H1 (cell line): ENCODE measurements at regions not wholly inside any gene's neighbourhood (a gene's known extent, or its start where the extent isn't known, plus 50 kb on each side); places are given as distances from the start of the nearest gene placed in this dataset.

ENCODE experiments used
- CTCF ChIA-PET: fragments of 300-600 bp; sonication (Branson Sonifier 250); formaldehyde crosslinking; loops from one replicate; lab custom pipeline; 2021; ENCODE audit not compliant: partially characterized antibody; lab: Charles Lee
- POLR2A ChIA-PET: fragments of 300-600 bp; sonication (Branson Sonifier 250); formaldehyde crosslinking; loops from one replicate; lab custom pipeline; 2021; ENCODE audit warnings: inconsistent platforms; ENCODE audit not compliant: partially characterized antibody; lab: Charles Lee
- DNase-seq, 2 experiments: peaks; one replicate each; pipeline versions ENCODE4 v3.0.0 to v3.0.0-alpha.2; 2010 to 2022; ENCODE audit warnings: low spot score in 2 of 2, low read depth in 1 of 2, mixed read lengths in 1 of 2
- FAIRE-seq: peaks from 2 replicates; lab custom pipeline; 2011; peaks lifted over from hg19 to GRCh38; lab: Jason Lieb, UNC
- H2AFZ ChIP-seq: 2 replicates; pipeline ENCODE4 v1.8.1; 2012; ENCODE audit warnings: low read length, inconsistent platforms
- H2AK5ac ChIP-seq: 2 replicates; pipeline ENCODE4 v1.6.1; 2013; ENCODE audit warnings: low read depth, low read length
- H2BK120ac ChIP-seq: replicated peaks from 2 replicates; pipeline ENCODE3; 2013; ENCODE audit warnings: low read depth, low read length, inconsistent platforms
- H2BK12ac ChIP-seq: 2 replicates; pipeline ENCODE4 v1.6.1; 2013; ENCODE audit warnings: low read depth, low read length
- H2BK15ac ChIP-seq: 2 replicates; pipeline ENCODE4 v1.6.1; 2013; ENCODE audit warnings: low read length
- H2BK20ac ChIP-seq: 2 replicates; pipeline ENCODE4 v1.6.1; 2013; ENCODE audit warnings: low read length
- H2BK5ac ChIP-seq: 2 replicates; pipeline ENCODE4 v1.6.1; 2013; ENCODE audit warnings: low read depth, low read length
- H3K14ac ChIP-seq: 2 replicates; pipeline ENCODE4 v1.6.1; 2013; ENCODE audit warnings: inconsistent platforms; ENCODE audit not compliant: insufficient read length
- H3K18ac ChIP-seq: 2 replicates; pipeline ENCODE4 v1.6.1; 2013; ENCODE audit warnings: low read length; ENCODE audit errors: extremely low read depth
- H3K23ac ChIP-seq: 2 replicates; pipeline ENCODE4 v1.6.1; 2013; ENCODE audit warnings: inconsistent platforms; ENCODE audit not compliant: insufficient read length
- H3K23me2 ChIP-seq: 2 replicates; pipeline ENCODE4 v1.6.1; 2013; ENCODE audit warnings: low read depth, low read length
- H3K27ac ChIP-seq: 2 replicates; pipeline ENCODE4 v1.6.1; 2011; ENCODE audit warnings: low read depth, low read length, inconsistent platforms
- H3K27me3 ChIP-seq, 4 experiments: replicated peaks in 1 of 4; 1 replicate in 1 of 4; 2 replicates in 3 of 4; pipeline versions ENCODE4 v1.6.1 to v1.8.1; 2011 to 2013; ENCODE audit warnings: low read length in 3 of 4, mild to moderate bottlenecking in 3 of 4, inconsistent platforms in 2 of 4, mixed read lengths in 2 of 4, moderate library complexity in 1 of 4; ENCODE audit not compliant: control insufficient read depth in 3 of 4, insufficient read depth in 3 of 4; ENCODE audit errors: extremely low read depth in 1 of 4
- H3K36me3 ChIP-seq, 4 experiments: 2 replicates each; pipeline versions ENCODE4 v1.6.1 to v1.8.1; 2011 to 2013; ENCODE audit warnings: mild to moderate bottlenecking in 4 of 4, low read length in 3 of 4, moderate library complexity in 2 of 4, control low read depth in 1 of 4, inconsistent platforms in 1 of 4; ENCODE audit not compliant: insufficient read depth in 4 of 4, control insufficient read depth in 2 of 4
- H3K4ac ChIP-seq: replicated peaks from 2 replicates; pipeline ENCODE3; 2013; ENCODE audit warnings: low read length, low read depth, mixed read lengths, inconsistent platforms; ENCODE audit not compliant: insufficient read length
- H3K4me1 ChIP-seq, 4 experiments: replicated peaks in 1 of 4; 1 replicate in 1 of 4; 2 replicates in 3 of 4; pipeline versions ENCODE4 v1.6.1 to v1.8.1; 2011 to 2013; ENCODE audit warnings: low read length in 3 of 4, inconsistent platforms in 2 of 4, mixed read lengths in 1 of 4; ENCODE audit not compliant: insufficient read depth in 4 of 4, control insufficient read depth in 3 of 4
- H3K4me2 ChIP-seq, 2 experiments: 2 replicates each; pipeline versions ENCODE4 v1.6.1 to v1.8.1; 2011 to 2013; ENCODE audit warnings: low read depth in 2 of 2, low read length in 2 of 2, control low read depth in 1 of 2, inconsistent platforms in 1 of 2, mild to moderate bottlenecking in 1 of 2; ENCODE audit not compliant: insufficient read depth in 1 of 2
- H3K4me3 ChIP-seq, 4 experiments: fragments of 200-600, 300-600 bp in 1 of 4; sonication (generic), shearing (Covaris generic), sonication (Bioruptor Twin) in 1 of 4; 2 replicates each; pipeline versions ENCODE4 v1.5.1 to v1.8.1; 2011 to 2016; ENCODE audit warnings: low read length in 4 of 4, low read depth in 3 of 4, control low read depth in 2 of 4, inconsistent platforms in 2 of 4, mild to moderate bottlenecking in 2 of 4, mixed read lengths in 1 of 4, moderate library complexity in 1 of 4; ENCODE audit not compliant: insufficient read depth in 2 of 4; ENCODE audit errors: extremely low read depth in 1 of 4
- H3K56ac ChIP-seq: replicated peaks from 2 replicates; pipeline ENCODE3; 2013; ENCODE audit warnings: low read depth, mild to moderate bottlenecking, mixed read lengths, low read length, inconsistent platforms; ENCODE audit not compliant: insufficient read length
- H3K79me1 ChIP-seq: 2 replicates; pipeline ENCODE4 v1.6.1; 2013; ENCODE audit warnings: low read depth, low read length, control low read depth
- H3K79me2 ChIP-seq, 2 experiments: 2 replicates each; pipeline versions ENCODE4 v1.6.1 to v1.8.1; 2012 to 2013; ENCODE audit warnings: low read length in 2 of 2, mild to moderate bottlenecking in 2 of 2, inconsistent platforms in 1 of 2; ENCODE audit not compliant: insufficient read depth in 2 of 2, control insufficient read depth in 1 of 2
- H3K9ac ChIP-seq, 4 experiments: replicated peaks in 1 of 4; 1 replicate in 1 of 4; 2 replicates in 3 of 4; pipeline versions ENCODE4 v1.6.1 to v1.8.1; 2011 to 2013; ENCODE audit warnings: low read depth in 3 of 4, low read length in 3 of 4, control low read depth in 2 of 4, mild to moderate bottlenecking in 2 of 4, moderate library complexity in 2 of 4, inconsistent platforms in 1 of 4; ENCODE audit errors: extremely low read depth in 1 of 4
- H3K9me3 ChIP-seq, 2 experiments: 2 replicates each; pipeline versions ENCODE4 v1.6.1 to v1.8.1; 2012 to 2013; ENCODE audit warnings: mild to moderate bottlenecking in 2 of 2, moderate library complexity in 2 of 2, control low read depth in 1 of 2, inconsistent platforms in 1 of 2, low read depth in 1 of 2, low read length in 1 of 2, mixed read lengths in 1 of 2; ENCODE audit not compliant: insufficient read depth in 2 of 2
- H4K20me1 ChIP-seq, 2 experiments: replicated peaks in 1 of 2; 2 replicates each; pipeline versions ENCODE3 to v1.8.1; 2011 to 2013; ENCODE audit warnings: inconsistent platforms in 2 of 2, low read length in 2 of 2, mild to moderate bottlenecking in 1 of 2; ENCODE audit not compliant: insufficient read depth in 2 of 2, control insufficient read depth in 1 of 2
- H4K5ac ChIP-seq: 2 replicates; pipeline ENCODE4 v1.6.1; 2013; ENCODE audit warnings: low read length, low read depth, mixed read lengths, inconsistent platforms; ENCODE audit not compliant: insufficient read length
- H4K8ac ChIP-seq: 2 replicates; pipeline ENCODE4 v1.8.0; 2013; ENCODE audit warnings: mild to moderate bottlenecking, moderate library complexity, low read length, inconsistent platforms; ENCODE audit not compliant: insufficient read depth; ENCODE audit errors: extremely low read depth
- H4K91ac ChIP-seq: replicated peaks from 2 replicates; pipeline ENCODE3; 2013; ENCODE audit warnings: low read length, mixed read lengths, inconsistent platforms; ENCODE audit not compliant: insufficient read length
- TAF1 ChIP-seq: IDR thresholded peaks from 2 replicates; pipeline ENCODE4 v1.6.1; 2011; ENCODE audit warnings: mild to moderate bottlenecking, low read depth, low read length
- TEAD4 ChIP-seq: IDR thresholded peaks from 2 replicates; pipeline ENCODE4 v1.6.1; 2012; ENCODE audit warnings: low read depth, low read length, inconsistent platforms, mixed read lengths
- WGBS, 2 experiments: shearing (Covaris generic) in 1 of 2; methylation state at CpG; one replicate each; pipeline versions ENCODE4 v1.1.6 to v1.1.7; 2013 to 2015; ENCODE audit warnings: low lambda C conversion rate in 2 of 2, mixed read lengths in 2 of 2, inconsistent platforms in 1 of 2, low coverage in 1 of 2, missing lambda C conversion rate in 1 of 2; ENCODE audit not compliant: insufficient replicate concordance in 2 of 2, insufficient coverage in 1 of 2, insufficient read length in 1 of 2; ENCODE audit errors: extremely low coverage in 1 of 2, missing lambda C conversion rate in 1 of 2; 5-methylcytosine and 5-hydroxymethylcytosine counted together

DNA sequence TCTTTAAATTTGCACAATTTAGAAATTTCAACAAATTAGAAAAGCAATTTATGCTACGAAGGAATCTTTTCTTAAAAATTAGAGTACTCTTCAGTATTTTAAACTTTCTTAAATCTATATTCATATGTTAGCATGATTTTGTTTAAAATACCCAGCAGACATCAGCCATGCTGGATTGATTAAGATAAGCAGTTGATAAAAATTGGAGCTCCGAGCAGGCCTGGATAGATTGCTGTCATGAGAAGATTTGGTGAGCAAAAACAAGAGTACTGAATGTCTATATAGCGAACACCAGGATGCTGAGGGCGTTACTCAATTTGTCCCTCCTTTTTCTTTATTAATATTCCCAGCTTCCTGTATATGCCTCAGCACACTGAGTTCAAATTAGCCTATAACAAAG lies 108.4 kb upstream of the SLC35B3 start:
- no peak overlapping the region for H3K56ac ChIP-seq
- DNase-seq: no peak
- no peak overlapping the region for H4K5ac ChIP-seq
- H3K79me2 ChIP-seq: no peaks in the 10 kb centered on the region
- H3K9ac ChIP-seq: no peak overlapping the region
- WGBS, 2 experiments: 93% methylated on average over 4 of the region's 4 CpGs; no CpG with 5 or more reads in 1 of the 2 experiments
- H2BK120ac ChIP-seq: no peak overlapping the region
- no peak overlapping the region for H2BK5ac ChIP-seq
- TF ChIP-seq TEAD4 (no peak), TAF1 (no peak)
- TF ChIP-seq, all 59 proteins: peak for 0
- Histone ChIP-seq H3K4me1 (no peaks in the 10 kb centered on the region), H3K9me3 (peaks cover 8 to 9% of the 10 kb centered on the region in 2 experiments; a peak in 2 of 4 replicates), H3K4me3 (no peak overlapping the region), H3K23ac (no peak overlapping the region), H2AK5ac (no peak overlapping the region), H2AFZ (no peak overlapping the region), H3K4ac (no peak overlapping the region), H3K18ac (no peak overlapping the region), H3K23me2 (no peaks in the 10 kb centered on the region), H2BK20ac (no peak overlapping the region), H3K79me1 (no peaks in the 10 kb centered on the region), H3K4me2 (no peak overlapping the region), H4K8ac (no peak overlapping the region), H3K14ac (no peak overlapping the region), H3K27ac (no peak overlapping the region), H2BK15ac (no peak overlapping the region), H2BK12ac (no peak overlapping the region), H3K27me3 (no peaks in the 10 kb centered on the region), H4K91ac (no peak overlapping the region), H3K36me3 (no peaks in the 10 kb centered on the region; a peak in 1 of 8 replicates), H4K20me1 (no peaks in the 10 kb centered on the region)
- no peak for FAIRE-seq
- CTCF ChIA-PET: no interaction called here
- POLR2A ChIA-PET: no interaction called here
